ENCODE measurements at regions not wholly inside any gene's neighbourhood (a gene's known extent, or its start where the extent isn't known, plus 50 kb on each side); places are given as distances from the start of the nearest gene placed in this dataset.

GRCh38 chr7:46806856-46807255 is 775.1 kb downstream of the TNS3 start:
- peaks cover 15% of the 10 kb centered on the region for H3K4me1 ChIP-seq (ENCODE audit: insufficient read depth, low read length)
- no peak for DNase-seq (ENCODE audit: insufficient read length, low spot score, missing footprints)
- H3K4me3 ChIP-seq (ENCODE audit: insufficient read depth, low read length) = no peak overlapping the region
- H4K20me1 ChIP-seq (ENCODE audit: insufficient read depth, low read length) = no peaks in the 10 kb centered on the region
- H3K79me2 ChIP-seq (ENCODE audit: insufficient read depth, low read length) = no peaks in the 10 kb centered on the region
- H3K4me2 ChIP-seq (ENCODE audit: insufficient read depth, low read length) = no peak overlapping the region
- no peaks in the 10 kb centered on the region for H3K9me3 ChIP-seq (ENCODE audit: low read depth, low read length)
- no peak for TF ChIP-seq CTCF (IDR thresholded peaks at IDR 0.05; ENCODE audit: extremely low read depth, low read depth, low read length)
- H3K36me3 ChIP-seq (ENCODE audit: insufficient read depth, low read length) = no peaks in the 10 kb centered on the region
- H2AFZ ChIP-seq (ENCODE audit: low read length) = no peak overlapping the region
- H3K27me3 ChIP-seq (ENCODE audit: insufficient read depth, low read length) = no peaks in the 10 kb centered on the region
- no peak overlapping the region for H3K27ac ChIP-seq (ENCODE audit: low read depth, low read length)

GRCh38 chr7:46802479-46802878 is 779.4 kb downstream of the TNS3 start:
- no peak overlapping the region for H3K27ac ChIP-seq (ENCODE audit: low read depth, low read length)
- TF ChIP-seq CTCF (IDR thresholded peaks at IDR 0.05; ENCODE audit: extremely low read depth, low read depth, low read length) = no peak
- H3K36me3 ChIP-seq (ENCODE audit: insufficient read depth, low read length) = no peaks in the 10 kb centered on the region
- H3K9me3 ChIP-seq (ENCODE audit: low read depth, low read length) = no peaks in the 10 kb centered on the region
- H3K27me3 ChIP-seq (ENCODE audit: insufficient read depth, low read length) = no peaks in the 10 kb centered on the region
- DNase-seq (ENCODE audit: insufficient read length, low spot score, missing footprints) = no peak
- no peaks in the 10 kb centered on the region for H4K20me1 ChIP-seq (ENCODE audit: insufficient read depth, low read length)
- H3K4me2 ChIP-seq (ENCODE audit: insufficient read depth, low read length) = no peak overlapping the region
- peaks cover 5% of the 10 kb centered on the region for H3K4me1 ChIP-seq (ENCODE audit: insufficient read depth, low read length)
- H3K4me3 ChIP-seq (ENCODE audit: insufficient read depth, low read length) = no peak overlapping the region
- H3K79me2 ChIP-seq (ENCODE audit: insufficient read depth, low read length) = no peaks in the 10 kb centered on the region
- H2AFZ ChIP-seq (ENCODE audit: low read length) = peak overlapping the region; percentile 52

GRCh38 chr7:46791188-46791587 is 790.7 kb downstream of the TNS3 start:
- TF ChIP-seq CTCF (IDR thresholded peaks at IDR 0.05; ENCODE audit: extremely low read depth, low read depth, low read length) = no peak
- peak overlapping the region; percentile 62 for H2AFZ ChIP-seq (ENCODE audit: low read length)

GRCh38 chr7:46786995-46787394 is 794.9 kb downstream of the TNS3 start:
- no peak overlapping the region for H3K4me3 ChIP-seq (ENCODE audit: insufficient read depth, low read length)
- H3K4me1 ChIP-seq (ENCODE audit: insufficient read depth, low read length) = peaks cover 30% of the 10 kb centered on the region
- no peak overlapping the region for H3K27ac ChIP-seq (ENCODE audit: low read depth, low read length)
- no peaks in the 10 kb centered on the region for H3K36me3 ChIP-seq (ENCODE audit: insufficient read depth, low read length)
- no peaks in the 10 kb centered on the region for H4K20me1 ChIP-seq (ENCODE audit: insufficient read depth, low read length)
- DNase-seq (ENCODE audit: insufficient read length, low spot score, missing footprints) = no peak
- H3K27me3 ChIP-seq (ENCODE audit: insufficient read depth, low read length) = no peaks in the 10 kb centered on the region
- TF ChIP-seq CTCF (IDR thresholded peaks at IDR 0.05; ENCODE audit: extremely low read depth, low read depth, low read length) = no peak
- H3K4me2 ChIP-seq (ENCODE audit: insufficient read depth, low read length) = no peak overlapping the region
- no peaks in the 10 kb centered on the region for H3K79me2 ChIP-seq (ENCODE audit: insufficient read depth, low read length)
- no peaks in the 10 kb centered on the region for H3K9me3 ChIP-seq (ENCODE audit: low read depth, low read length)
- H2AFZ ChIP-seq (ENCODE audit: low read length) = no peak overlapping the region

More at GRCh38 chr7:46791188-46791587, 790.7 kb downstream of the TNS3 start:
- no peaks in the 10 kb centered on the region for H3K27me3 ChIP-seq (ENCODE audit: insufficient read depth, low read length)
- H3K27ac ChIP-seq (ENCODE audit: low read depth, low read length) = no peak overlapping the region
- no peaks in the 10 kb centered on the region for H3K36me3 ChIP-seq (ENCODE audit: insufficient read depth, low read length)
- H3K79me2 ChIP-seq (ENCODE audit: insufficient read depth, low read length) = no peaks in the 10 kb centered on the region
- no peaks in the 10 kb centered on the region for H3K9me3 ChIP-seq (ENCODE audit: low read depth, low read length)
- peaks cover 13% of the 10 kb centered on the region for H3K4me1 ChIP-seq (ENCODE audit: insufficient read depth, low read length)
- H4K20me1 ChIP-seq (ENCODE audit: insufficient read depth, low read length) = no peaks in the 10 kb centered on the region
- no peak overlapping the region for H3K4me2 ChIP-seq (ENCODE audit: insufficient read depth, low read length)
- no peak overlapping the region for H3K4me3 ChIP-seq (ENCODE audit: insufficient read depth, low read length)
- peak; percentile 74 for DNase-seq (ENCODE audit: insufficient read length, low spot score, missing footprints)

Data from osteoblast (primary cell).